IPS-NIHi11 (cell line): ENCODE measurements at regions not wholly inside any gene's neighbourhood (a gene's known extent, or its start where the extent isn't known, plus 50 kb on each side); places are given as distances from the start of the nearest gene placed in this dataset.

ENCODE experiments used
- DNase-seq: peaks from one replicate; pipeline ENCODE4 v3.0.0; 2012; ENCODE audit warnings: mixed read lengths, low spot score

GRCh38 chr16:85162478-85163277, 50.4 kb upstream of the CIBAR2 start:
- DNase-seq: no peak

DNA sequence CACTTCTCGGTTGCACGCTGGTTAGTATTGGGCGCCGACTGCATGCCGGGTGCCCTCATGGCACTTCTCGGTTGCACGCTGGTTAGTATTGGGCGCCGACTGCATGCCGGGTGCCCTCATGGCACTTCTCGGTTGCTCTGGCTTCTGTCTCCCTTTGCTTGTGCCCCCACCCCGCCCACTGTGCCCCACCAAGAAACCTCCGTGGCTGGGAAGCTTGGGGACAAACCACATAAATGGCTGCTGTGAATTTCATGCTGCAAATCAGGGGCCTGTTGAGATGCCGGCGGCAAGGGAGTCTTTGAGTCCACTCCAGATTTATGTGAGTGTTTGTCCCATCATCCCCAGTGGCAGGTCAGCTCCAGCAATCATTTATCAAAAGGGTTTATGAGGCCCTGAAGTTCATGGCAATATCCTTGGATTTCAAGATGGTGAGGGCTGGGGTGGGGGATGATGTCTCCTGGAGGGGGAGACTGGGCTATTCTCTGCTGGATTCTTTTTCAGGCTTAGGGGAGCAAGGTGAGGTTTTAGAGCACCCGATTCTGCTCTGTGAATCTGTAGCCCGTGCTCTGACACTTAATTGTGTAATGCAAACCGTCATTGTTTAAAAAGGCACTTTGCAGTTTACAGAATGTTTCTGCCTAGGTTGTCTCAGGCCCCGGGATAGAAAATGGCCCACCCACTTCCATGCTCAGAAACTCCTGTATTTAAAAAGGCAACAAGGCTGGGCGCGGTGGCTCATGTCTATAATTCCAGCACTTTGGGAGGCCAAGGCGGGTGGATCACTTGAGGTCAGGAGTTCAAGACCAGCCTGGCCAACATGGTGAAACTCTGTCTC, 51.2 kb upstream of the CIBAR2 start:
- DNase-seq: no peak

- no peak for DNase-seq
Observed at GRCh38 chr16:85164431-85164830, 52.2 kb upstream of the CIBAR2 start.

- DNase-seq: no peak
Observed at GRCh38 chr16:85164838-85165516, 52.7 kb upstream of the CIBAR2 start.

DNA sequence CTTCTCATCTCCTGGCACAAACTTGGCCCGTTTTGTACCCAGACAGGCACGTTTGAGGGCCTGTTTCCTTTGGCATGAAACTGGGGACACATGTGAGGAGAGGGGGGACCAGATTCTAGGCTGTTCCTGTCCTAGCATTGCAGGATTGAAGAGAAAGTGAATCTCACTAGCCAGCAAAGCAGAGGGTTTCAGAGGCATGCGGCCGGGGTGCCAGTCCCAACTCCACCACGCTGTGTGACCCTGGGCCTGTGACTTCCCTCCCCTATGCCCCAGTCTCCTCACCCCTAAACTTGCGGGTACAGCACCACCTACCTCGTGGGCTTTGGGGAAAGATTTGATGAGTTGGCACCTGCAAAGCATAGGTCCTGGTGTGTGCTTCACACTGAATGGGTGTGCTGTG, 53.5 kb upstream of the CIBAR2 start:
- DNase-seq: no peak

DNA sequence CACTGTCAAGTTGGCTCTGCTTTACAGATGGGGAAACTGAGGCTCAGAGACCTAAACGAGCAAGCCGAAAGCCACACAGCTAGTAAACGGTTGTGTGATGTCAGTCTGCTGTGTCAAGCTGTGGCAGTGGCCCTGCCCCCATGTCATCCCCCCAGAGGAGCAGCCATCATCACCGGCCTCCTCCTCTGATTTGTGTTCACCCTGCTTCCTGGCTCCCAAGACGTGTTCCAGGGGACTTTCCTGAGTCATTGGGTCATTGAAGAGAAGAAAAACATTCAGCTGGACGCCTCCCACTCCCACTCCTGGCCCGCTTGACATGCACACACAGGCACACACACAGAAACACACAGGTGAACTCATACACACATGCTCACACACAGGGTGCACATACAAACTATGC, 54.0 kb upstream of the CIBAR2 start:
- no peak for DNase-seq

GRCh38 chr16:85166699-85167588, 54.7 kb upstream of the CIBAR2 start:
- DNase-seq: no peak

DNA sequence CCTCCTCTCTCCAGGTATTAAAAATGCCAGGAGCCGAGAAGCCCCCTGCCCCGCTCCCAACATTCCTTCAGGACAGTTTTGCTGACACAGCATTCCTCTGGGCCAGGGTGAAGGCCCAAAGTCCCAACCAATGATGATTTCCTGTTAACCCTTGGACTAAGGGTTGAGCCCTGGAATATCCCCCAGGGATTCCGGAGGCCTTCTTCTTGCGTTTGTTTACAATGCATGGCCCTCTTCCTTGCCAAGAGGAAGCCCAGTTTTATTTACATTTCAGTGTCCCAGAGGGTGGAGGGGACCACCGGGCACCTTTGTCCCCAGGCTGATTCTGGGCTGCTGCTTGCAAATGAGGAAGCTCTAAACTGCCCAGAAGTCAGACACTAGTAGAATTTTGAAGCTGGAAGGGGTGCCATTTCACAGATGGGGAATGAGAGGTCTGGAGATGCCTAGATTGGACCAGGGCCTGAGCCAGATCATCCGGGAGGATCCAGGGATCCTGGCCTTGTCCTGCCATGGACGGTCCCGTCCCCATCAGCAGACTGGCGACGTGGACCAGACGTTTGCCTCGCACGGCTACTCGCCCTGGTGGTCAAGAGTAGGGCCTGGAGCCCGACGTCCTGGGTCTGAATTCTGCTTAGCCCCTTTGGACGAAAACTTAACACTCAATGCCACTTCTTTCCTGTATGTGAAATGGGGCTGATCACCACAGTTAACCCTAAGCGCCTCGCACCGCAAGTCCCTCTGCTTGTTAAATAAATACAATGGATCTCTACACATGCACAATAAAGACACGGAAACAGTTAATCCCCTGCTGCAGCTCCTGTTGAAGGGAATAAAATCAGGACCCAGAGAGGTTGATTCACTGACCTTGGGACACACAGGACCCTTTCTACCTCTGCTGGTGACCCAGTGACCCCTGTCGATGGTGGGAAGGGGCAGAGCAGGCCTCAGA, 55.6 kb upstream of the CIBAR2 start:
- DNase-seq: no peak

DNA sequence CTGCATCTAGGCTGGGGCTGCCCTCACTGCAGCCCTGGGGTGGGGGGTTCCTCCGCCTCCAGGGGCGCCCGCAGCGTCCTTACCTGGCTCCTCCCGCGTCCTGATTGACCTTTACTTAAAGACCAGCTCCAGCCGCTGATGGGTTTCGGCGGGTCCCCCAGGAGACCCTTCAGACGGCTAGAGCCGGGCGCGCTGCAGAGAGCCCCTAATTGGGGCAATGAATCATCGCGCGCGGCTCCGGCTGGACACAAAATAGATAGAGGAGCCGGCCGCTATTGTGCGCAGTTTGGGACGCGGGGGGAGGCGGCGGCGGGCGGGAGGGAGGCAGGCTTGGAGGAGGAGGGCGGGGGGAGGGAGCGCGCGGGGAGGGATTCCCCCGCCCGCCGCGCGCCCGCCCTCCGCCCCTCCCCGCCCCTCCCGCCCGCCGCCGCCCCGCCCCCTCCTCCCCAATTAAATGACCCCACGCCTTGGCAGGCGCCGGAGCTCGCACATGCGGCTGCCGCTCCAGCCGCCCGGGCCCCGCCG, 56.5 kb upstream of the CIBAR2 start:
- peak; percentile 91 for DNase-seq

DNA sequence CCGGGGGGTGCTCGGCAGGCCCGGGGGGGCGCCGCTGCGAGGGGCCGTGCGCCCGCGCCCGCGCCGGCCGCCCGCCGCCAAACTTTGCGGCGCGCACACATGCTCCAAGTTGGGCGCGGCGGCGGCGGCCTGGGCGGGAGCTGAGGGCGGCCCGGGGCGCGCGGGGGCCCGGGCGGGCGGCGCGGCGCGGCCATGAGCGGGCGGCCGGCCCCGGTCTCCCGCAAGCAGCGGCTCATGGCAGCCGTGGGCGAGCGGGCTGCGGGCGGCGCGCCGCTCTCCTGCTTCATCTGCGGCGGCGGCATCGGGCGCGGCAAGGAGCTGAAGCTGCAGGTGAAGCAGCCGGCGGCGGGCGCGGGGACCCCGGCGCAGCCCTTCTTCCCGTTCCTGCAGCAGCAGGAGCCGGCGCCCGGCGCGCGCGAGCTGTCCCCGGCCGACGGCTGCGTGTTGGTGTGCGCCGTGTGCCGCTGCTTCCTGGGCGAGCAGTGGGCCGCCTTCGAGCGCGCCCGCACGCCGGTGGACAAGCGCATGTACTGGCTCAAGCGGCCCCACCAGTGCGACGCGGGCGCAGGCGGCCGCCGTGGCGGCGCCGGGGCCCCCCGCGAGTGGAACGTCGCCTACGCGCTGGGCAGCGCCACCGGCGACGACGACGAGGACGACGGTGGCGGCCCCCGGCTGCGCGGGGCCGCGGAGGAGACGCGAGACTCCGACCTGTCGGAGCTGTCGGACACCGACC, 57.2 kb upstream of the CIBAR2 start:
- DNase-seq: peak; percentile 70

DNA sequence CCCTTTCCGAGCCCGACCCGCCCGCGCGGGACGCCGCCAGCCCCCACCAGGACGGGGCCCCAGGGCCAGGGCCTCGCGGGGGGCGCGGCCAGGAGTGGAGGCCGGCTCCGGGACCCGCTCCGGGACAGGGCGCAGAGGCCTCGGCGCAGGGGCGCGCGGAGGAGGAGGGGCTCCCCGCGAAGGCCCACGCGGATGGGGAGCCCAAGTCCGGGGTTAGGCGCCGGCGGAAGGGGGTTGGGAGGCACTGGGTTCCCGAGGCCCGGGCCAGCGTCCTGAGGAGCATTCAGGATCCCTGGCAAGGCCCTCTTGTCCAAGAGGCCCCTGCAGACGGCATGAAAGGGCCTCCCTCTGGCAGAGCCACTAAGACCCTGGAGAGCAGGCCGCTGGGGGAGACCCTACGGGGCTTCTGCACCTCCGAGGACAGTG, 57.8 kb upstream of the CIBAR2 start:
- no peak for DNase-seq

DNA sequence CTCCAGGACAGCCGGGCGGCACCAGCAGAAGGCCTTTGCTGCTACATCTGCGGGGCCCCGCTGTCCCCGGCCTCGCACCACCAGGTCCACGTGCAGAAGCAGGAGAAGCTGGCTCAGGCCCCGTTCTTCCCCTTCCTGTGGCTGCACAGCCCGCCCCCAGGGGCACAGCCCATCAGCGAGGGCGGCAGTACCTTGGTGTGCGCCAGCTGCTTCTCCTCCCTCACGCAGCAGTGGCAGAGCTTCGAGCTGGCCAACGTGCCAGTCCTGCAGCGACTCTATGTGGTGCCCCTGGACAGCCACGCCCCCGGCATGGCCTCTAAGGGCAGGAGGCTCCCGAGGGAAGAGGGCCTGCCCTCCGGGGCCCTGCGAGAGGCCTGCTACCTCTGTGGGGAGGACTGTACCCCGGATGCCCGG, 58.3 kb upstream of the CIBAR2 start:
- DNase-seq: no peak

- DNase-seq: no peak
Observed at GRCh38 chr16:85171004-85171758, 58.9 kb upstream of the CIBAR2 start.

GRCh38 chr16:85171759-85172454, 59.6 kb upstream of the CIBAR2 start:
- DNase-seq: no peak

GRCh38 chr16:85172455-85173145, 60.3 kb upstream of the CIBAR2 start:
- DNase-seq: peak; percentile 59

- no peak for DNase-seq
Observed at GRCh38 chr16:85173146-85173980, 61.1 kb upstream of the CIBAR2 start.
